HG03066 (cell line): ENCODE measurements at regions not wholly inside any gene's neighbourhood (a gene's known extent, or its start where the extent isn't known, plus 50 kb on each side); places are given as distances from the start of the nearest gene placed in this dataset.
"Not testable (repeated sequence)": the region's sequence is repeated elsewhere in the genome, so short reads cannot be mapped to it uniquely, and the experiment has no call there.

Experiments
- ATAC-seq: cut with Tn5 transposase; IDR thresholded peaks from one replicate; pipeline ENCODE4 v1.9.1; 2021; ENCODE audit warnings: low read depth; ENCODE audit not compliant: unreplicated experiment

GRCh38 chr21:35624901-35625300, 435.4 kb downstream of the SETD4 start:
- ATAC-seq = no peak

DNA sequence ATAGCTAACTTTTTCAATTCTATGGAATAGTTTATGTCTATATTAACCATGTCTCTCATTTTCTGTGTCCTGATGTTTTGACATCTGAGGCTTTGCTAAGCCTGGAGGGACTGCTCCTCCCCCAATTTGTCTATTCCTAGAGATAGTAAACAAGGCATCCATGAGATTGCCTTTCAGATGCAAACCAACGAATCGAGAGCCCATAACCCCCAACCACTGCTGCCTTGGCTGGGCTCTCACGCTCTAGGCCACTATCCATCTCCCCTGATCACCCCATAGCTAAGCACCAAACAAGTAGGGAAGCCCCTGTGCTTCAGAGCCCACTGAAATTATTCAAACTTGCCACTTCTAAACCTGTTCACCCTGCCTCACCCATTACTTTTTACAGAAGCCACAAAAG, 437.7 kb downstream of the SETD4 start:
- ATAC-seq = no peak

DNA sequence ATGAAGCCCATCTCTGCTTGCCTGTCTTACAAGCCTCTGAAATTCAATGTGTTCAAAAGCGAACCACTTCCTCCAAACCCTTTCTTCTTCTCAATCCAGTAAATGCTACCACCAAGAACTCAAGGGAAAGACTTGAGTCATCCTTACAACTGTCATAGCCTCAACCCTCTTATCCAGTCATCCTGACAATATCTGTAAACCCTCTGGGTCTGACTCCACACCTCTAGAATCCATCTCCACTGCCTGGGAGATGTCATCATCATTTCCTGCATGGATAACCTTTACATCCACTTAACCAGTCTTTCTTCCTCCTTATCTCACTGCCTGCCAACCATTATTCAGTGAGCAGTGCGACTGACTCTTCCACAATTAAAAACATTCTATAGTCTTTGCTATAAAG, 441.1 kb downstream of the SETD4 start:
- no peak for ATAC-seq

- no peak for ATAC-seq
These were observed 442.8 kb downstream of the SETD4 start for GRCh38 chr21:35617491-35617890.

DNA sequence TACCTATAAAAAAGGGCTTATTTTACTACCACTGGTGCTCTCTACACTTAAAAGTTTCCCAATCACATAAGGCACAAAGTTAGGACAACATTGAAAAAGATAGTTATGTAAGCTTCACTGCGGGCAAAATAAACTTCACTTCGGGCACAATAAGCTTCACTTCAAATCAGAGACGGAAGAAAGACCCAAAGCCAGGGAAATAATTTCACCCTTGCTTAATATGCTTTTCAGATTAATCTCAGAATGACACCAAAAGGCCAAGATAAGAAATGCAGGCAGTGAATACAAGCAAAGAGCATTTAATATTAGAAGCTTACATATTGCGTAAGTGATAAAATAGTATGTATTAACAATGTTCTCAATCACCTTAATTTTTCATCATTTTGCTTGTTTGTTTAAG, 444.2 kb downstream of the SETD4 start:
- no peak for ATAC-seq

DNA sequence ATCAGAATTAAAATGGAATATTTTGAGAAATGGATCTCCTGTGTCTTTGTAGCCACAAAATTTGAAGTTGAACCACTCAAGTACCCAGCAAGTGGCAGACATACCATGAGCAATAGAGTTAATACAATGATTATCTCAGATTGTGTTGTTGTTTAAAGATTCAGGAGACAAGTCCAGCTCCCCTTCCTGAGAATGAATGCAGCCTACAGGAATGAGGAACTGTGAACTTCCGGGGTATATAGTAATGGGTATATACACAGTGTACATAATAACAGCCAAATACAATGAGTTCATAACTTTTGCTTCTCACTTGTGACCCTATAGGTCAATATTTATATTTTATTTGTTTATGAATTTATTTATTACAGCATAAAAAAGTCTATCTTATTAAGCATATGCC, 445.0 kb downstream of the SETD4 start:
- ATAC-seq = no peak

DNA sequence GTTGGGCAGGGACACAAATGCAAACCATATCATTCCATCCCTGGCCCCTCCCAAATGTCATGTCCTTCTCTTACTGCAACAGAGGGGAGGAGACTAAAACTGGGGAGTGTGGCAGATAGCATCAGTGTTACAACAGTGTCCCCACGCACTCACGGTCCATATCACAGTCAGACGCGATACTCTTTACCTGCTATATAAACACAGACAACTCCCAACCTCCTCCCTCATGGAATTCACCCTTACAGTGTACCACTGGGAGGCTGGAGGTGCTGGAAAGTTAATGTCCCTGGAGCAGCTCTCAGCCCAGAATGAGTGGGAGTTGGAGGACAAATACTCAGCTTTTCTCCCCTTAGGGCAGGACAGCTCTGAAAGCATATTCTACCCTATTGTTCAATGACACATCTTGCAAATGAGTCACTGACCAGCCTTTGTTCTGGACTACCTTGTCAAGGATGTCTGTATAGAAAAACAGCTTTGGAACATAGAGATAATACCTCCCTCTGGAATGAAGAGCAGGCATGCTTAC, 445.9 kb downstream of the SETD4 start:
- ATAC-seq = no peak

DNA sequence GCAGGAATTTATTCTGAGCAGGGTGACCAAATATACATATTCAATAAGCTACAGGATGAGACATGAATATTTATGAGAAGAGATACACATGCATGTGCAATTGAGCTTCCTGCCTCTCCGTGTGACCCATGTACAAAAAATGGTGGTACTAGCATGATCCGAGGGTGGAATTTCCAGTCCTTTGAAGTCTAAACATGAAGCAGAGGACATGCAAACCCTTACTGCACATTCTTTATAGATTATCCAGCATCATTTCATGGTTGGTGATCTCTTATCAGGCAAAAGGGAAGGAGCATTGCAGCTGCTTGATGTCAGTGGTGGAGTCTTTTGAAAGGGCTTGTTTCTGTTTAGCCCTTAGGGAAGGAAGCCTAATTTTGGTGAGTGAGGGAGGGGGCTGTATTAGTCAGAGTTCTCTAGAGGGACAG, 448.6 kb downstream of the SETD4 start:
- no peak for ATAC-seq

DNA sequence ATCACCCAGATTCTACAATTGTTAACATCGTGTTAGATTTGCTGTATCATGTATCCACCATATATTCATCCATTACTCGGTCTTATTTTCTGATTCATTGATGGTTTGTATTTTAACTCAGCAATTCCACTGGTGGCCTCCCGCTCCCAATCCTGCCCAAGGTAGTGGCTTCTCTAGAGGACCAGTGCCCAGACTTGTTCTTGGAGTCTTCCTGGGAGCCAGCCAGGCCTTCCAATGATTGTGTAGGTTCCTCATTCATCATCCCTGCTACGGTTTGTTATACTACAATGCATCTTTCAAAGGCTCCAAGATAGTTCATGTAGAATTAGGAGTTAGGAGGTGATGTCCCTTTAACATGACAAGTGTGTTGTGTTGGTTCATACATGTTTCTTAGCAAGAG, 451.1 kb downstream of the SETD4 start:
- no peak for ATAC-seq

- ATAC-seq = no peak
These were observed 452.9 kb downstream of the SETD4 start for GRCh38 chr21:35607406-35607805.

DNA sequence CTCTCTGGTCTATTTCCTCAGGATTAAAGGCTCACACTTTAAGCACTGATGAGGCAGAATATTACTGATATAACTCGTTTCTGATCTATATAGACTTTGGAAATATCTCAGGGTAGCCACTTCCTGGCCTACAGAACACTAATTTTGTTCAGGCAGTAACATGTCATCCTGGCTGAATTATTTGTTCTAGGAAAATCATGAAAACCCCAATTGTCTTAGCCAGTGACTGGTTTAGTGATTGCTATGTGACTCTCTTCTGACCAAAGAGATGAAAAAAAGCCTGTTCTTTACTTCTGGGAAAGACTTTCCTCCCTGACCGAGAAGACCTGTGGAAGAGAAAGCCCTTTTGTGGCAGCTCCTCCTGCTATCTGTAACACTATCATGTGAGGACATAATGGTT, 453.7 kb downstream of the SETD4 start:
- no peak for ATAC-seq

DNA sequence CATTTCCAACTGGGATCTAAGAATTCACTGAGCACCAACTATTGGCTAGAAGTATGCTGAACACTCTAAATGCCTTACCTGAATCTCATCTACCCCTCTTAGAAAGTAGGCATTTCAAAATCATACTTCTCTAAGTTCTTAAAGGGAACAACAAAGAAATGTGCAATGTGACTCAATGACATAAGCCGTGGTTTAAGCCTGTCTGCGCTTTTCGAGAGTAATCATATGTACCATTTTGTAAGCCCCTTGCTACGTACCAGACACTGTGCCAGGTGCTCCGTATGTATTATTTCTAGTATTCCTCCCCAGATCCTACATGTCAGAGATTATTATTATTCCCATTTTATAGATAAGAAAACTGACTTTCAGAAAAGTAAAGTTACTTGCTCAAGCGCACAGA, 454.2 kb downstream of the SETD4 start:
- ATAC-seq = no peak

GRCh38 chr21:35603494-35603893, 456.8 kb downstream of the SETD4 start:
- no peak for ATAC-seq

- no peak for ATAC-seq
These were observed 457.4 kb downstream of the SETD4 start for GRCh38 chr21:35602811-35603362.

- ATAC-seq = no peak
These were observed 459.1 kb downstream of the SETD4 start for GRCh38 chr21:35601211-35601610.

DNA sequence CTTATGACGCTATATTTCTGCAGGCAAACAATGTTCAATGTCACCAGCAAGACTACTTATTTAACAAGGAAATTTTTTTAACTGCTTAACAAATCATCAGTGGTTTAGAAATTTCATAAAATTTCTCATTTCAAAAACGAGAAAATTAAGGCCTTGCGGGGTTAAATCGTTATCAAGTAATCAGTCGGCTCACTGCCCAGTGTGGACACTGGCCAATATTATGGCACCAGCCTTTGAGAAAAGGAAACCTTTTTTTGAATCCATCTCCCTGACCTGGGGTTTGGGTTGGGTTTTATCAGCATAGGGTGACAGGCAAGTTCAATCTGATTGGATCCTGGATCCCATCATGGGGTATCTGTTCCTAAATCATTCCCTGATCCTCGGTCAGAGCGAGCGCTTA, 461.2 kb downstream of the SETD4 start:
- ATAC-seq = no peak

DNA sequence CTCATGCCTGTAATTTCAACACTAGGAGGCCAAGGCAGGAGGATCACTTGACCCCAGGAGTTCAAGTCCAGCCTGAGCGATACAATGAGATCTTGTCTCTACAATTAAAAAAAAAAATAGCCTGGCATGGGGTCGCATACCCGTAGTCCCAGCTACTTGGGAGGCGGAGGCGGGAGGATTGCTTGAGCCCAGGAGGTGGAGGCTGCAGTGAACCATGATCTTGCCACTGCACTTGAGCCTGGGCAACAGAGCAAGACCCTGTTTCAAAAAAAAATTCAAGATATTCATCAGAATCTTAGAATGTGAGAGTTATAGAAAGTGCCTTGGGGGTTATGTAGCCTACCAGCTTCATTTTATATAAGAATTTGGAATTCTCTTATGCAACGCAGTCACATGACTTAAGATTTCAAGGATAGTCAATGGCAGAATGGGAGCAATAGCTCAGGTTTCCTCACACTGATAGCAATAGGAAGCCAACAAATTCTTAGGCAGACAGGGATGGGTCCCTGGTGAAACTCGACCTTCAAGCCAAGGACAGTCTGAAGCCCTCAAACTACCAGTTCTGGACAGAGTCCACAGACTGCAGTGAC, 462.5 kb downstream of the SETD4 start:
- no peak for ATAC-seq

GRCh38 chr21:35594905-35595304, 465.4 kb downstream of the SETD4 start:
- no peak for ATAC-seq

DNA sequence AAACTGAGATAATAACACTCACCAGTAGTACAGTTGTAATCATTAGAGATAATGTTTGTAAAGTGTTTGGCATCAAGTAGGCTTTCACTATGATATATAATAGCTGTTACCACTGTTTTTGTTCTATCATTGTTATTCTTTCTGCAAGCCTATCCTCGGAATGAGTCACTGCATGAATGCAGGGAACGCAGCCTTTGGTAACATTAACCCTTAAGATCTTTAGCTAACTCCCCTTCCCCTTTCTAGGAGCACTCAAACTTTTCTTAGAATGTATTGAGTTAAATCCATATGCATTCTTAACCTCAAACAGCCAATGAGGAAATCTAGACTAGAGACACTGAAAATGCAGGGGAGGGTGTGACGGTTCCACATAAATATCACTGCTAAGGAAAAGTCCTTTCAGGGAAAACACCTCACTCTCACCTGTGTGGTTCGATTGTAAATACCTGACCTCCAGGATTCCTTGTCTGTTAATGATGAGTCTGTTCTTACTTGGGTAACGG, 467.3 kb downstream of the SETD4 start:
- ATAC-seq = no peak

DNA sequence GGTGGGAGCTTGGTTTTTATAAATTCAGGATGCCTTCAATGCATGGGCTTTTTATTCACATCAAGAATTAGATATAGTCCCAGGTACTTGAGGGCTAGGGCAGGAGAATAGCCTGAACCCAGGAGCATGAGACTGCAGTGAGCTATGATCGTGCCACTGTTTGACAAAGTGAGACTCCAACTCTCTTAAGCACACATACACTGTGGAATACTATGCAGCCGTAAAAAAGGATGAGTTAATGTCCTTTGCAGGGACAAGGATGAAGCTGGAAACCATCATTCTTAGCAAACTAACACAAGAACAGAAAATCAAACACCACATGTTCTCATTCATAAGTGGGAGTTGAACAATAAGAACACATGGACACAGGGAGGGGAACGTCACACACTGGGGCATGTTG, 470.0 kb downstream of the SETD4 start:
- not testable (repeated sequence) for ATAC-seq

DNA sequence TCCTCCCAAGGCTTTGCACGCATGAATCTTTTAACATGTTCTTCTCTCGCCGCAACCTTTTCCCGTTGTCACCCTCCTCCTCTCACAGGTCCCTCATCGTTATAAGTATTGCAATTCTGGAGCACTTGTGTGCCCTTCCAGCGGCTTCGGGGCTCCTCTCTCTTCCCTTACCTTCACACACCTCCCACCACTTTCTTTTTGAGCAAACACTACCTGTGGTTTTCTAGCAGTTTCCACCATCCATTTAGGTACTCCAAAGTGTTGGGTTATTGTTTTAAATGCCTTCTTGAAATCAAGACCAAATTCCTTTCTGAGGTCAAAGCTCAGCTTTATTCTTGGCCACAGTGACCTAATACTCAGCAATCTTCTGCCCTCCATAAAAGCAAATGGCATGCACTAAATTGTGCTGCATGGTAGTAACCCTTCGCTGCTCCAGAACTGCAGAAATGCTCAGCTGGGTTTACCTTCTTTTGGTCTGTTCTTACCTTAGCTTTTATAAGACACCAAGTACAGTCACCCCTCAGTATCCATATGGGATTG, 472.4 kb downstream of the SETD4 start:
- ATAC-seq = no peak

DNA sequence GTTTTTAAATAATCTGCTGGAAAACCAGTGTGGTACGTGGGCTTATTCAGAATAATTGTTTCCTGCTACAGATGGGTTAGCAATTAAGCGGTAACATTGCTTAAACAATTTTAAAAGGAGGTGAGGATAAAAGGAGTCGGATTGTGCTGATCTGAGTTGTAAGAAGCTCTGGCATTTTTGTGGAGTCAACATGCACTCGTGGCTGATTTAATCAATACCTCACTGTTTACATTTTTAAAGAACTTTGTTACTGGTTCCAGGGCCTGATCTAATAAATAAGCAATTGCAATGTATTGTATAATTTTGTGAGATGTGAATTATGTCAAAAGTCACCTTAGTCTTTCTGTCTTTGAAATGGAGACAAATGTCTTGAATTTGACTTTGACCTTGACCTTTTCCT, 474.0 kb downstream of the SETD4 start:
- ATAC-seq = no peak
